HG03097 (cell line): ENCODE measurements at regions not wholly inside any gene's neighbourhood (a gene's known extent, or its start where the extent isn't known, plus 50 kb on each side); places are given as distances from the start of the nearest gene placed in this dataset.
"Not testable (repeated sequence)": the region's sequence is repeated elsewhere in the genome, so short reads cannot be mapped to it uniquely, and the experiment has no call there.

Experiments
- ATAC-seq: cut with Tn5 transposase; IDR thresholded peaks from one replicate; pipeline ENCODE4 v1.9.1; 2021; ENCODE audit not compliant: unreplicated experiment, low FRiP score

DNA sequence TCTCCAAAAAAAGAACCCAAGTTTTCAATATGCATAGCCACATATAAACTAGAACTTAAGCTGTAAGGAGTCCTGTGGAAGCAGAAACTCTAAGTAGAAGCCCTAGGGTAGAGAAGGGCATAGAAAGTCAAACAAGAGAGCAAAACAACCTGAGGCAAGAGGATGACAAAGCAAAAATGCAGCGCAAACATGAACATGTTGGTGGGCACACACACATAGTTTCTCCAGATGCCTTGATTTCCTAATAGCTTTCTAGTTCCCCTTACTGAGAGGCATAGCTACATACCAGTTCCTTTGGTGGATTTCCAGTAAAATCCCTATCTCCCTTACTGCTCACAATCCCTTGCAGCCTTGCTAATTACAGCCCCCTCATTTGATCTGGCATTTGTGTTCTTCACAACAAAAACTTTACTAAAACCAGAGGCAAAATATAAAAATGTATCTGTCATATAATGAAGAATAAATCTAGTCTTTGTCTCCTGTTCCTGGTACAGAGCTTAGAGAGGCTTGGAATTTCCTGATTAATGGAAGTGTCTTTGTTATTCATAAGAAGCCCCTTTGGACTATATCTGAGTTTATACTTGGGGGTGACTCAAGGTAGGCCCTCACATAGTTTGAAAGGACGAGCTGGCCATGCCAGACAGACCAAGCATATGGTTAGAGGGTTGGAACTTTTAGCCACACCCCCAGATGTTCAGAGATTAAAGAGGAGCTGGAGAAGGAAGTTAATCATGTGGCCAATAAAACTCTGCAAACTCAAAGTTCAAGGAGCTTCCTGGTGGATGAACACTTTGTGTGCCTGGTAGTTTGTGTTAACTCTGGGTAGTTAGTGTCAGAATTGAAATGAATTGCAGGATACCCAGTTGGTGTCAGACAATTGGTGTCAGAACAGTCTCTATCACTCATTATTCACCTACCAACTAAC lies 52.7 kb upstream of the ZCCHC13 start:
- ATAC-seq, result no peak

DNA sequence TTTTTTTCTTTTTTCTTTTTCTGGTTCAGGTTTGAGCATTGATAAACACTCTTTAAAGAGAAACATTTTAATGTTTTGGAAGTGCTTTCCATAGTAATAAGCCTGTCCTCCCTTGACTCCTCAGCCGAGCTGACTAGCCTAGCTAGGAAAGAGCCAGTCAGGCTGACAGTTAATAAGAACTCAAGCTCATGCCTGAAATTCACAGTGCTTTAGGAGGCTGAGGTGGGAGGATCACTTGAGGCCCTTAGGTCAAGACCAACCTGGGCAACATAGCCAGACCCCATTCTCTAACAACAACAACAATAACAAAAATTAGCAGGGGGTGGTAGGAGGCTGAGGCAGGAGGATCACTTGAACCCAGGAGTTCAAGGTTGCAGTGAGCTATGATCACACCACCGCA lies 53.4 kb upstream of the ZCCHC13 start:
- ATAC-seq, result no peak

- no peak for ATAC-seq
Measured at GRCh38 chrX:74249963-74250362, 54.0 kb upstream of the ZCCHC13 start.

GRCh38 chrX:74248889-74249288 lies 55.1 kb upstream of the ZCCHC13 start:
- no peak for ATAC-seq

DNA sequence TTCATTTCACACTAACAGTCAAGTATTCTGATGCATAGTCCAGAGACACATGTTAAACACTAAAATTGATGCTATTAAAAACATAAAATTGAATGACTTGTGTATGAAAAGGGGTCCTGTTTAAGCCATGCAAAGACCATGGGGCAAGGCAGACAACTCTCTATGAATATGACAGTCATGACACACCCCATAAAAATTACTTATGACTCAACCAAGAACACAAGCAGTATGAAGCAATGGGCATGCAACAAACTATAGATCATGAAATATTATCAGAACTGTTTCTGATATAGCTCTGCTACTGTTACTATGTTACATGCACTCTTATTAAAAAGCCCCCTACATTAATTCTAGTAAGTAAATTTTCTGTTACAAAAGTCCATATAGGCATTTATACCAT lies 57.5 kb upstream of the ZCCHC13 start:
- no peak for ATAC-seq

- ATAC-seq, result no peak
Measured at GRCh38 chrX:74242484-74243138, 61.4 kb upstream of the ZCCHC13 start.

- ATAC-seq, result no peak
Measured at GRCh38 chrX:74242050-74242449, 61.9 kb upstream of the ZCCHC13 start.

DNA sequence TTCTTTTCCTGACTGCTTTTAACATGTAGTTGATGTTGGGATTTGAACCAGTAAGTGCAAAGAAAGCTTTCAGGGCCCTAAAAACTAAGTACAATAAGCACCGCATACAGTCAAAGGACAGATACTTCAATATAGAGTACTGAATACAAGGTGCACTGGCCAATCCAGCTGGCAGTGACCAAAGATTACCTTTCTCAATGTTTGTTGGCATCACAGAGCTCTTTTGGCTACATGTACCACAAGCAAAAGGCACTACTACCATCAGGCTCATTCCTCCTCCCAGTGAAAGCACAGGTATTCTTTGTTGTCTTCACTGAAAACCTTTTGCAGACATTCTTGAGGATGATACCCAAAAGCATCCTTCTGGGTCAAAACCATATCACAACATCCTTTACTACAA lies 65.2 kb upstream of the ZCCHC13 start:
- ATAC-seq, result no peak

DNA sequence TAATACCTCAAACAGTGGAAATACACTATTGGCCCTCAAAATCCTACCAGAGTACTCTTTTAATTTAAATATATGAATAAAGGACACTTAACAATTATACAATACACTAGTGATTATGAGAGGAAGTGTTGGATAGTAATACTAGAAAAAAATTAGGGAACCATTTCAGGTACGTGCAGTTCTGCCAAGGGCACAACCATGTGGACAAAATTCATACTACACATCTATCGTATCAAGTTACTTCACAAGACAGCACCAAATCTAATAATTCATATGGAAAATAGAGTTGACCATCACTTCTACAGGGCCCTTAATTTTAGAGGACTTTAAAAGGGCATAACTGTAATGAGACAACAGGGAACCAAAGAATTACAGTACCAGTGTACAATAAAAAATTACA lies 69.2 kb upstream of the ZCCHC13 start:
- no peak for ATAC-seq

DNA sequence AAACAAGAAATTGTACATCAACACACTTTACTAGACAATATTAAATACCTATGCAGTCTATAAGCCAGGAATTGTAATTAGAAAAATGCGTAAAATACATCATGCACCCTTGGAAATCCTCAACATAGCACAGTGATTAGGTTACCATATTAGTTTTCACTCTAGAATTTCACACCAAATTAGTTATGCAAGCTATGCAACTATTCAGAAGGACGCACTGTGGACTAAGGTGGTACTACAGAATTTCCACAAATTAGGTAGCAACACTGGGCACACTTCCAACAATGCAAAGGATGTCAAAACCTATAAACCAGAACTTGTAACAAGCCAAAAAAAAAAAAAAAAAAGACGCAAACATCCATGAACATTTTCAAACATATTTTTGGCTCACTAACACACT lies 71.1 kb upstream of the ZCCHC13 start:
- ATAC-seq, result no peak

- ATAC-seq, result no peak
Measured at GRCh38 chrX:74231625-74232024, 72.4 kb upstream of the ZCCHC13 start.

GRCh38 chrX:74230094-74230493 lies 73.9 kb upstream of the ZCCHC13 start:
- no peak for ATAC-seq

GRCh38 chrX:74225111-74225510 lies 78.9 kb upstream of the ZCCHC13 start:
- ATAC-seq, result no peak

GRCh38 chrX:74220277-74220676 lies 83.7 kb upstream of the ZCCHC13 start:
- ATAC-seq, result no peak

DNA sequence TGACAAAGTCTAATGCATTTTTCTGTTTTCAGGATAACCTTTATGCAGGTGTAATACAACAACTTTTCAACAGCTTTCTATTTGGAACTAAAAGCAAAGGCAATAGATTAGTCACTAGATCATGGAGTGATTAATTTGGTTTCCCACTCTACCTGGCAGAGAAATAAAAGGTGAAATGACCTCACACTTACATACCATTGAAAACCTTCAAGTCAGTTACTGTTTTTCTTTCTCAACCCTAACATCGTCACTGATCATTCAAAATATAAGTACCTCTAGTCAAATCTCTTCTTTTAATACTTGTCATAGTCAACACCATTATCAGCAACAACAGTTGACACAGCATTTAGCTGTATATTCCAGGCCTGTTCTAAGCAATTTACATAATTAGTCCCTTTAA lies 85.1 kb upstream of the ZCCHC13 start:
- no peak for ATAC-seq

- ATAC-seq, result no peak
Measured at GRCh38 chrX:74216421-74216820, 87.6 kb upstream of the ZCCHC13 start.

DNA sequence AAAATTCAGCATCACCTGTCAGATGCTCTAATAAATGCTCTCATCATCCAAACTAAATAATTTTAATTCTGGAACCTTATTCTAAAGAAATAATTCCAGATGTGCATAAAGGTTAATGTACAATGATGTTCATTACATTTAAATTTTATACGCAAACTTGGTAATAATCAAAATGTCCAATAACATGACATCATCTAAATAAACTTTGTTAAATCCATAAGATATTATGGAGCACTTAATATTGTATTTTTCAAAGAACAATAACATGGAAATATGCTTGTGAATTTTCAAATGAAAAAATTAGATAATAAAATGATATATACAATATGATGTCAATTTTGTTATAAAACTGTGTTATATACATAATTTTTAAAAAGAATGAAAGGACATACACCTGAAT lies 92.1 kb upstream of the ZCCHC13 start:
- ATAC-seq, result no peak

DNA sequence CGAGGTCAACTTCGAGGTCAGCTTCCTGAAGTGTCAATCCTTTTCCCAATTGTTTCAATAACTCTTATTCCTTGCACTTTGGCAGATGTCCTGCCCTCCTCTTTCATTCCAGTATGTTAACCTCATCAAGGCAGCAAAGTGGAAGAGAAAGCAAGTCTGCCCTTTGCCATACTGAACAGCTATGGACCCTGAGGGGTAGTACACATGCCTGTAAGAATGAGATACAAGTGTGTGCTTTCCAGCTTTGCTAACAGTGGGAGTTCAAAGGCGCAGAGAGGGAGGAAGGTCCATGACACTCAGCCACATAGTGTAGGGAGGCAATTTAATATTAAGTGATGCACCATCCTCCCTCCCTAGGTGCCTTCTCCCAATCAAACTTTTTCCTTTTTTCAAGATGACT lies 96.4 kb upstream of the ZCCHC13 start:
- no peak for ATAC-seq

DNA sequence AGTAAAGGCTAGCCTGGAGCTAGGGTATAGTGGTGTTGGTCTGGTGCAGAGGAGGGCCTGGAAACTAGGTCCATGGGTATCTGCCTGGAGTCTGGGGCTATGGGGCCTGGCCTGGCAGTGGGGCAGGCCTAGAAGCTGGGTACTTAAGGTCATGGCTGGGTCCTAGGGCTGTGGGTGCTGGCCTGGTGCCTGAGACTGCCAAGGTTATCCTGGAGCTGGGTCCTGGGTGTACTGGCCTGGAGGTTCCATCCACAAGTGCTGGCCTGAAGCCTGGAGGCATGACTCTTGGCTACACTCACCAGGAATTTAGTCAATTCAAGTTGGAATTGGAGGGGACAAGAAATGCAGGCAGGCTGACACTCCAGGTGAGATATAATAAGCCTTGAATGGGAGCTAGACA lies 108.4 kb upstream of the ZCCHC13 start:
- ATAC-seq, result no peak

DNA sequence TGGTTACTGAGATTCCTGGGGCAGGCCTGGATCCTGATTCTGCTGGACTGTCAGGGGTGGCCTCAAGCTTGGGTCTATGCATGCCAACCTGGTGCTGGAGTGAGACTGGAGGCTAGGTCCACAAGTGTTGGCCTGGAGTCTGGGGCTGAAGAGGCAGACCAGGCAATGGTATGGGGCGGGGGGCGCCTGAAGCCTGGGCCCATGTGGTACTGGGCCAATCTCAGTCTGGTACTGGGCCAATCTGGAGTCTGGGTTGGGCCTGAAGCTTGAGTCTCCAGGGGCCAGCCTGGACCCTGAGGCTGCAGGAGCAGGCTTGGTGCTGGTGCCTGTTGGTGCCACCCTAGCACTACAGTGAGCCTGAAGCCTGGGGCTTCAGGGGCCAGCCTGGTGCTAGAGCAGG lies 108.9 kb upstream of the ZCCHC13 start:
- ATAC-seq, result no peak

DNA sequence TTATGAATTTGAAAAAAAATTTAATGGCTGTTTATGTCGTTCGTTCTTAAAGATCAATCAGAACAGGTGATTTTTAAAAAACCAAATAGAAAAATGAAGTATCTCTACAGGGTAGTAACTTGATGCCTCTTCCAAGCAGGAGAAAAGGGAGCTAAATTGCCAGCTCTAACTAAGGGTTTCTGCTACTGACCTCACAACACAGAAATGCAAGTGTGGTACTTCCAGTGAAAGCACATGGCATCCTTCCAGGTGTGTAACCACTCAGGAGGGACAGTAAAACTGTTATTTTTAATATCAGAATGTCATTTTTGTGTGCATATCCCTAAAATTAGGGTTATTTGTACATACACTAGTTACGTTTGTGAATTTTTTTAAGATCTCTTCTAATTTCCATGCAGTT lies 116.8 kb upstream of the ZCCHC13 start:
- no peak for ATAC-seq

DNA sequence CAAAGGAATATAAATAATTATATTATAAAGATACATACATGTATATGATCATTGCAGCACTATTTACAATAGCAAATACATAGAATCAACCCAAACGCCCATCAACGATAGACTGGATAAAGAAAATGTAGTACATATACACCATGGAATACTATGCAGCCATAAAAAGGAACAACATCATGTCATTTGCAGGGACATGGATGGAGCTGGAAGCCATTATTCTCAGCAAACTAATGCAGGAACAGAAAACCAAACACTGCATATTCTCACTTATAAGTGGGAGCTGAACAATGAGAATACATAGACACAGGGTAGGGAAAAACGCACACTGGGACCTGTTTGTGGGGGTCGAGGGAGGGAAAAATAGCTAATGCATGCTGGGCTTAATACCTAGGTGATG lies 120.9 kb upstream of the ZCCHC13 start:
- ATAC-seq, result not testable (repeated sequence)
